GM18520 (cell line): ENCODE measurements at regions not wholly inside any gene's neighbourhood (a gene's known extent, or its start where the extent isn't known, plus 50 kb on each side); places are given as distances from the start of the nearest gene placed in this dataset.
"Not testable (repeated sequence)": the region's sequence is repeated elsewhere in the genome, so short reads cannot be mapped to it uniquely, and the experiment has no call there.

Experiments
- ATAC-seq: cut with Tn5 transposase; IDR thresholded peaks from one replicate; pipeline ENCODE4 v1.9.1; 2021; ENCODE audit not compliant: unreplicated experiment

- no peak for ATAC-seq
These were observed 341.8 kb upstream of the GJE1 start for GRCh38 chr6:141790921-141791320.

DNA sequence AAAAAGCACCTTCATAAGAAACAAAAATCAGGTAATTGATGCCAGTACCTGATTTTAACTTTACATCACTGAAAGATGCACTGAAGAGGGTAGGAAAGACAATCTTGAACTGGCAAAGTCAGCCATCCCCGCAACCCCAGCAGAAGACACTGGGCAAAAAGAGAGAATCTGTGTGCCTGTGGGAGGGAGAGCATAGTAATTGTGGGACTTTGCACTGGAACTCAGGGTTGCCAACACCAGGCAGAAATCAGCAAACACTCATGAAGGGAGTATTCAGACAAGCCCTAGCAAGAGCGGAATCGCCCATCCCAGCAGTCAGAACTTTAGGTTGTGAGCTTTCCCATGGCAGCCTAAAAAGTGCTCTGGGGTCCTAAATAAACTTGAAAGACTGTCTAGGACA is 344.6 kb upstream of the GJE1 start:
- no peak for ATAC-seq

DNA sequence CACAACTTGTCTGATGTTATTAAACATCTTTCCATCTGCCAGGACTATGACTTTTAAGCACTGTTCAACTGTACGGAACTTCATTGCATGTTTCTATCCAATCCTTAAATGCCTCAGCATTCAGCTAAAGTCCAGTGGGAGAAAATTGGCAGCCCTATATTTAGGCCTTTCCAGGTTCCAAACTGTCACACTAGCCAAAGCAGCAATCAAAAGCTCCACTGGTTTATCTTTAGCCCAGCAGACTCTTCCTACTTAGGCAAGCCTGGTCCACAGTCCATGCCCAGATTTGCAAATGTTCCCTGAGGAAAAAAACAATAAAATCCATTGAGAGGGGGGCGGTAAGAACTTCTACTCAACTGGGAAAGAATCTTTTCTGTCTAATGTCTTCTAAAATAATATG is 349.1 kb upstream of the GJE1 start:
- ATAC-seq: no peak

DNA sequence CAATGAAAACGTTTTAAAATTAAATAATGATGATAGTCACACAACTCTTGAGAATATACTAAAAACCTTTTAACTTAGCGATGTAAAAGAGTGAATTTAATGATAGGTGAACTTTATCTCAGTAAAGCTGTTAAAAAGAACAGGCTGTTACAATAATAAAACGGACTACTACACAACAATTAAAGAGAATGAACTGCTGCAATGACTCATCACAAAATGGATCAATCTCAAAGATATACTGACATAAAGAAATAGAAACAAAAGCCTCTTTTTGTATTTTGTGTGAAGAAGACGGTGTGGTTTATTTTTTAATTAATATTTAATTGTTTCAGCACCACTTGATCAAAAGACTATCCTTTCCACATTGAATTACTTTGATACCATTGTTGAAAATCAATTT is 352.4 kb upstream of the GJE1 start:
- ATAC-seq: no peak

DNA sequence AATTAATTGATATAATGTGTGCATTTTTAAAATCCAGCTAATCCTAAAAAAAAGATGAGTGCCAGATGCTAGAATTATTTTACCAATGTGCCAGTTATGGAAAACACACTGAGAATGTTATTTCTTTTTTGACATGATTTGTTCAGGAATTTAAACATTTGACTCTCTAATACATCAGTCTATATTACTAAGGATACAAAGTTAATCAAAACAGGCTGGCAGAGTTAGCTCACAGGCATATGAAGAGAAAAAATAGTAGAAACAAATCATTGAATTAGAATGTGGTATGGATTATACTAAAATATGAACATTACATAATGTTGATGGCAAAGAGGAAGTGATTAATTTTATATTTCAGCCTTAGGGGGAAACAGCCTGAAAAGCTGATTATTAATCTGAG is 368.3 kb upstream of the GJE1 start:
- no peak for ATAC-seq

DNA sequence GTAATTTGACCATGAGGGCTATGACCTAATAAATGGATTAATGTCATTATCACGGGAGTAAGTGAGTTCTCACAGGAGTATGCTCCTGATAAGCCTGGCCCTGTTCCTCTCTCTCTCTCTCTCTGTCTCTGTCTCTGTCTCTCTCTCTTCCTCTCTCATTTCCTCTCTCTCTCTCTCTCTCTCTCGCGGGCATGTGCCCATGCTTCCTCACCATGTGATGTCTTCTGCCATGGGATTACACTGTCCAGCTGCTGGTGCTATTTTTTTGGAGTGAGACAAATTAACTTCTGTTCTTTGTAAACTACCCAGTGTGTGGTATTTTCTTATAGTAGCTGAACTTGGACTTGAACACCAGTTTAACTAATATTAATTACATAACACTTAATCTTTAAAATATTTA is 374.3 kb upstream of the GJE1 start:
- ATAC-seq: no peak

DNA sequence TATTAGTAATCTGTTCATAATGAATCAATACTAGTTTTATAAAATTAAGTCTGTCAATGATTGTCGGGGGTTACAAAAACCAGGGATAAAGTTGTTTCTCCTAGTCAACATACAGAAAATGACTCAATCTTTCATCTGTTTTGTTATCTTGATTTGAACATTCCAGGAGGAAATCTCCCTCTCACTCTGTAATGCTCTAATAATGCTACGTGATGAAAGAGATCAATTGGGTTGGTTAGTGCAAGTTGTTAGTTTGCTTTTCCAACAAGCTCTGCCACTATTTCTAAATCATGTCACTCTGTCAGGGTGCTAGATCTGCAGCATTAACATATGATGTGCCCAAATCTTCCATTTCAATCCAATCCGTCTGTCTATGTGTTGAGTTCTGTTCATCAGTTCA is 379.5 kb upstream of the GJE1 start:
- no peak for ATAC-seq

- ATAC-seq: peak; percentile 53
These were observed 380.0 kb upstream of the GJE1 start for GRCh38 chr6:141752677-141753076.

- ATAC-seq: not testable (repeated sequence)
These were observed 386.4 kb upstream of the GJE1 start for GRCh38 chr6:141746324-141746723.

DNA sequence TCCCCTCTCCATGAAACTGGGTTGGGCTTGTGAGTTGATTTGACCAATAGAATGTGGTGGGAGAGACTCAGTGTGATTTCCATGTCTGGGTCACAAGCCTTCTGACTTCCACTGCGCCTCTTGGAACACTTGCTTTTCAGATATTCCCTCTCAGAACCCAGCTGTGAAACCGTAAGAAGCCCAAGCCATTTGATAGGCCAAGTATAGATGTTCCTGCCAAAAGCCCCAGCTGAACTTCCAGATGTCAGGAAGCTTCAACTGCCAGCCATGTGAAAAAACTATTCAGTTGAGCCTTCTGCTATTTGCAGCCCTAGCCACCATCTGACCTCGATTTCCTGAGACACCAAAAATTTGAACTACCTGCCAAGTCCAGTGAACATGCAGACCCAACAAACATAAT is 387.8 kb upstream of the GJE1 start:
- ATAC-seq: no peak

DNA sequence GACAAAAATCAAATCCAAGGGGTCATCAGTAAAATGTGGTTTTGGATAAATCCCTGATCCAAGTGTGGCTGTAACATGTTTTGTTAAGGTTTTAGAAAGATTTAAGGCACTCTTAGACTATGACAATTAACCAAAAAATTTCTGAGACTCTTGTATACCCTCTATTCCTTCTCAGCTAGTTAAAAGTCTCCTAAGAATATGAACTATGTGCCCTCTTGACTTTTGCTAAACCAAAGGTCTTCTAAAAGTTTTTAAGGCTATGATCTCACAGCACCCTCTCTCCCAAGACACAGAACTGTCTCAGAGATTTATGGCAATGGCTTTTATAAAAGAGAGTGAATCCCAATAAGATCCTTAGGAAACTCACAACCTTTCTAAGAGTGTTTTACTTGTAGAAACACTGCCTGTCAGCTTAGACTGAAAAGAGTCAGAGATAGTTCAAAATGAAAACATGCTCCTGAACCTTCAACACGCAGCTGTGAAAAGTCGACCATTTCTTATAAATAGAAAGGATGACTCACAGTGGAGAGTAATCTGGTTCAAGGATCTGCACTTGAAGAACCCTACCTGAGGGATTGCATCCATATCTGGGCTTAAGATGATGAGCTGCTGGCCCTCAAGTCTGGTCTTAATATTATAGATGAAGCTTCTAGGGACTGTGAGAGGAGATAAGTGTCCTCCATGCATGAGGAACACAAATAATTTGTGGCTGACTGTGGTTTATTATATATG is 388.4 kb upstream of the GJE1 start:
- no peak for ATAC-seq

DNA sequence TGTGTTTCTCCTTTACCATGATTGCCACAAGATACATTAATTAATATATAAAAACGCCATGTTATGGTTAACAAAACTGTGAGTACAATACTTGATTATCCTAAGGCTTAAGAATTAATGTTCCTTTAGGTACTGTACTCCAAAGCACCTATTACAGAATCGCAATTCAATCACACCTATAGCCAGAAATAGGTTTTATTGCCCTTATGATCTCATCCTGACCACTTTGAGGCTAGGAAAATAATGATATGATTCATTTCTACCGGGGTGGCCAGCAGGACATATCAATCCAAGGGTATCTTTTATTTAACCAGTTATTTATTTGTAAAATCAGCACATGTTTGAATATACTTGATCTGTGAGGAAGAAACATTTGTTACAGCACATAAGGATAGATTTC is 396.6 kb upstream of the GJE1 start:
- no peak for ATAC-seq

DNA sequence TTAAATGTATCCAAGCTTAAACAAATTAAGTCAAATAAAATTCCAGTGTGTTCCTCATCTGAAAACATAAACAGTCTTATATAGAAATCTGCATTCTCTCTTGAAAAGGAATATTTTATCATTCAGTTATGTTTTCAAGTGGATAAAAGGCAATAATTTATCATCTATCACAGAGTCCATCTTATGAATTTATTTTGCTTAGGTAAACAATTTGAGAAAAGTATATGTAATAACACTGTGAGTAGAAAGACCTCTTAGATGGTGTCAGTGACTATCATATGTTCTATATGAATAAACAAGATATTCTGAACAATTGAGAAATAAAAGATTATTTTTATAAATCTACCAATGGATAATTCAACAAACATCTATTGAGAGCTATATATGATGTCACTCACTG is 397.6 kb upstream of the GJE1 start:
- ATAC-seq: no peak

- ATAC-seq: no peak
These were observed 398.5 kb upstream of the GJE1 start for GRCh38 chr6:141734071-141734840.

DNA sequence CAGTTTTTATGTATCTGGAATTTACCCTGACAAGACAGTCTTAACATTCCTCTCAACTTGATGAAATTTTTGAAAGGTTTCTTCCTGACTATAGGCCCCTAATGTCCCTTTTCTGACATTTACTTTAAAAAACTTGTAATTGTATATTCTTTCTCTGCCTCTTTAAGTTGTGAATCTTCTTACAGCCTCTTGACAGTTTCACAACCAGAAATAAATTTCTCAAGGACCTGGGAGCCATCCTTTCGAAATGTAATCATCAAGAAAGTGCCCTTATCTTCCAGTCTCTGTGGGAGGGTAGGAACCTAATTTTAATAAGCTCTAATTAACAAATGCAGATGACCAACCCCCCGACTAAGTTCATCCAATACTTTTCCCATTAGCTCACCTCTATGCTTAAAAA is 403.6 kb upstream of the GJE1 start:
- no peak for ATAC-seq

DNA sequence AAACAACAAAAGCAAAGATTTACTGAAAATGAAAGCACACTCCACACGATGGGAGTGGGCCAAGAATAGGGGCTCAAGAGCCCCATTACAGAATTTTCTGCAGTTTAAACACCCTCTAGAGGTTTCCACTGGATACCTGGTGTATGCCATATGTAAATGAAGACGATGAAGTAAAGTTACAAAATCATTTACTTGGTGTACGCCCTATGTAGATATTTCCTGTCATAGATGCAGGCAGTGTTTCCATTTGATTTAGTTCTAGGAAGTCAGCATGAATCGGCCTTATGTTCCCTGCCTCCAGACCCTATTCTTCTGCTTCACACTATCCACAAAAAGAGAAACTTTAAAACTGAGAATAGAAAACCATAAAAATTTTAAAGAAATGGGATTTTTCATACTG is 404.4 kb upstream of the GJE1 start:
- no peak for ATAC-seq

DNA sequence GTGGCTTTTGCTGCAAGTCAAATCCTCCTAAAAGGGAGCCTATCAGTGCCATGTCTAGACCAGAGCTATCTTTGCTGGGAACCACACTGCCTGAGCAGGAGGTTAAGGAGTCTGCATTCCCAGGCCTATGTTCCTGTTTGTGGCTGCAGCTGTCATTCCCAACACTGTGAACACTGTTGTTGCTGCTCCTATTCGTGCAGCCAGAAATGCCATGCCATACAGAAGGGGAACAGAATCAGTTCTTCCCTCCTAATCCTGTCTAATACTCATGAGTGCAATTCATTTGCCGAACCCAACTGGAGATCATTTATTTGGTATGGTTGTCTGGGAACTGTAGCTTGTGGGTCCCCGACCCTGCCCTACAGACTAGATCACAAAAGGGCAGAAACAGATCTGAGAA is 406.5 kb upstream of the GJE1 start:
- no peak for ATAC-seq

DNA sequence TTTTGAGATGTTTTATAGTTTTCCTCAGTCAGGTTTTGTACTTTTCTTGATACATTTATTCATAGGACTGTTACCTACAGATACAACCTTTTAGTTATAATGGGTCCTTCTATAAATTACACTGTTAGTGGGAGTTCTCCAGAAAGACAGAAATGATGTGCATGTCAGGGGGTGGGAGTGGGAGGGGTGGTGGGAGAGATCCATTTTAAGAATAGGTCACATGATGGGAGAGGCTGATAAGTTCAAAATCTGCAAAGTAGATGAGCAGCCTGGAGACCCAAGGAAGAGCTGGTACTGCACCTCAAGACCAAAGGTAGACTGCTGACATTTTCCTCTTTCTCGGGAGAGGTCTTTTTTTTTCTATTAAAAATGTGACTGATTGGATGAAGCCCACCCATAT is 408.0 kb upstream of the GJE1 start:
- no peak for ATAC-seq

DNA sequence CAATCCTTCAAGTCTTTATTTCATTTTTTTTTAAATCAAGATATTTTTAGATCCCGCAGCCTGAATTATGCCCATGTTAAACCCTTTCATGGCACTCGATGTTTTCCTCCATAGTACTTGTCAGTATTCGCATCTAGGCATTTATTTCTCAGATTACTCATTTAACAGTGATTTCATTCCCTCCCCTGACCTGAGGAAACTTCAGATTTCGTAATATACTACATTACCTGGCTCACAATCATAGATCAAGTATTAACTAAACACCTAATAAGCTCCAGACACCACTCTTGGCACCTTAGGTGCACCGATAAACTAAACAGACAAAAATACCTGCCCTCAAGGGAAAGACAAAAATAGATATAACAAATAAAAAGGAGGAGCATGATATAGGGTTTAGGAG is 413.2 kb upstream of the GJE1 start:
- no peak for ATAC-seq

- ATAC-seq: no peak
These were observed 427.3 kb upstream of the GJE1 start for GRCh38 chr6:141705431-141705830.

- no peak for ATAC-seq
These were observed 428.6 kb upstream of the GJE1 start for GRCh38 chr6:141704151-141704550.

DNA sequence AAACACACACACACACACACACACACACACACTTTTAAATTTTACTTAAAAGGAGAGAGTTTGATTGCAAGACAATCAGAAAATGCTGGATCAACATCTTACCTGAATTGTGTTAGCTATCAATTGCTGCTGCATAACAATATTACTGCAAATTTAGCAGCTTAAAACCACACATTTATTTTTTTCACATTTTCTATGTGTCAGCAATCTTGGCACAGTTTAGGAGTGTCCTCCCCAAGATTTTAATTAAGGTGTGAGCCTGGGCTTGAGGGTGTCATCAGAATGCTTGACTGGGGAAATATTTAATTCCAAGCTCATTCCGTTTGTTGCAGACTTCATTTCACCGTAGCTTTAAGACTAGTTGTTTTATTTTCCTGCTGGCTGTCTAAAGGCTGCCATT is 431.0 kb upstream of the GJE1 start:
- no peak for ATAC-seq

DNA sequence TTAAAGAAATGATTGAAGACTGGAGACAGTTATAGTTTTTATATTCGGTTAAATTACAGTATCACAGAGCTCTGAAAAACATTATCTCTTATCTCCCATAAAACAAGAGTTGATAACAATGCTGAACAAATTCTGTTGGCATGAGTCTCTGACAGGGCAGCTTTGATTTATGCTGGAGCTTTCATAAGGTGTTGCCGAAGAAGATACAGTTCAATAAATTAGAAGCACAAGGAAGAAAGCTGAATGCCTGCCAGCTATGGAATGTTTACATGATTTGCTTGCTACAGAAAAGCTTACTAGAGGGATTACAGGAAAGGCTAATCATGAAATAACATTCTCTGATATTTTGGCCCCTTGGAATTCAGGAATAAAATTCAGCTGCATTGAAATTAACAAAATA is 431.9 kb upstream of the GJE1 start:
- ATAC-seq: no peak
